Pancreas (tissue), 10 donors: ENCODE measurements at regions not wholly inside any gene's neighbourhood (a gene's known extent, or its start where the extent isn't known, plus 50 kb on each side); places are given as distances from the start of the nearest gene placed in this dataset.

Experiments
- ATAC-seq, 4 donors: fragments of 200-7000 bp; cut with Tn5 transposase; one replicate each; pipeline versions ENCODE4 v1.8.0 to v1.9.1; 2020; ENCODE audit warnings: mild to moderate bottlenecking in 4 of 4, moderate library complexity in 4 of 4
- DNase-seq, 6 donors: peaks; one replicate each; pipeline ENCODE4 v3.0.0-alpha.2; 2020
- FAIRE-seq: peaks from 2 replicates; lab custom pipeline; 2012; peaks lifted over from hg19 to GRCh38; lab: Jason Lieb, UNC
- H3K27ac ChIP-seq, 4 donors: fragments of 200-600 bp; sonication (generic); 1 replicate in 3 of 4; 2 replicates in 1 of 4; pipeline versions ENCODE4 v1.5.0 to v1.8.0; 2020
- H3K27me3 ChIP-seq, 4 donors: fragments of 200-600 bp; one replicate each; pipeline ENCODE4 v1.8.0; 2021
- H3K36me3 ChIP-seq, 3 donors: fragments of 200-600 bp; sonication (generic) in 1 of 3; one replicate each; pipeline versions ENCODE4 v1.5.0 to v1.8.0; 2020 to 2021
- H3K4me1 ChIP-seq, 3 donors: fragments of 200-600 bp; one replicate each; pipeline ENCODE4 v1.8.0; 2021
- H3K4me3 ChIP-seq, 4 donors: fragments of 200-600 bp; sonication (generic) in 2 of 4; one replicate each; pipeline versions ENCODE4 v1.5.0 to v1.8.0; 2020 to 2021
- H3K9me3 ChIP-seq, 4 donors: fragments of 200-600 bp; one replicate each; pipeline ENCODE4 v1.8.0; 2021
- WGBS, 2 donors: extraction: QIAGEN DNeasy Blood & Tissue Kit; methylation state at CpG; one replicate each; pipeline ENCODE4 v1.1.7; 2013; 5-methylcytosine and 5-hydroxymethylcytosine counted together
- intact Hi-C, 3 donors: fragments of 100-400 bp; cut with DNase I; formaldehyde crosslinking; loops; one replicate each; pipeline versions ENCODE4 v1.11.1 to v1.14.2; 2022
- TF ChIP-seq, protein P1 (sequence below), 4 donors: fragments of 200-600 bp; sonication (generic) in 3 of 4; IDR thresholded peaks; one replicate each; pipeline versions ENCODE4 v1.5.0 to v1.8.0; 2021; ENCODE audit warnings: antibody characterized with exemption in 4 of 4
- donor health status: healthy with polysubstance abuse.
- donor health status: DM: no; HTN: no; CAD: no; lungs with moderate emphysema.
- donor health status: DM: no; HTN: no; CAD: no.
- donor health status: control.
- donor health status: control.
- donor health status: Bipolar disorder and iron deficiency.
- donor health status: DM: yes; HTN: yes; CAD: no.
- donor health status: DM: no; HTN: no; CAD: no.
- donor health status: DM: no; HTN: no; CAD: no.
- donor health status: DM: yes; HTN: yes; CAD: no.

DNA sequence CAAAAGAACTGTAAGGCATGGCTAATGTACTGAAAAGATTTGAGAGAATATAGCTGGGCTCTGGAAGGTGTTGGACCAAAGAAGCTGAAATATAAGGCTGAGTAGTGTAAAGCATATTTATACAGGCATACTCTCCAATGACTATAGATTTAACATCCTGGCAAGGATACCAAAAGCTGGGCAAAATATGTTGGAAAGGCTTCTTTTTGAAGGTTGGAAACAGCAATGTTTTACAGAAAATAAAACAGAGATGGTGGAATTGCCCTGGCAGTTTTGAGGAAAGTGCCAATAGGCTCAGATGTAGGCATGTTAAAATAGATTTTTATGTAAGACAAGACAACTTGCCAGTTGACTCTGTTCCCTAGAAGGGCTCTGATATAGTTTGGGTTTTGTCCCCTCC, 184.1 kb upstream of the SHISA6 start:
- ATAC-seq, result no peak
- H3K27ac ChIP-seq, result no peak overlapping the region
- TF ChIP-seq, protein P1, sequence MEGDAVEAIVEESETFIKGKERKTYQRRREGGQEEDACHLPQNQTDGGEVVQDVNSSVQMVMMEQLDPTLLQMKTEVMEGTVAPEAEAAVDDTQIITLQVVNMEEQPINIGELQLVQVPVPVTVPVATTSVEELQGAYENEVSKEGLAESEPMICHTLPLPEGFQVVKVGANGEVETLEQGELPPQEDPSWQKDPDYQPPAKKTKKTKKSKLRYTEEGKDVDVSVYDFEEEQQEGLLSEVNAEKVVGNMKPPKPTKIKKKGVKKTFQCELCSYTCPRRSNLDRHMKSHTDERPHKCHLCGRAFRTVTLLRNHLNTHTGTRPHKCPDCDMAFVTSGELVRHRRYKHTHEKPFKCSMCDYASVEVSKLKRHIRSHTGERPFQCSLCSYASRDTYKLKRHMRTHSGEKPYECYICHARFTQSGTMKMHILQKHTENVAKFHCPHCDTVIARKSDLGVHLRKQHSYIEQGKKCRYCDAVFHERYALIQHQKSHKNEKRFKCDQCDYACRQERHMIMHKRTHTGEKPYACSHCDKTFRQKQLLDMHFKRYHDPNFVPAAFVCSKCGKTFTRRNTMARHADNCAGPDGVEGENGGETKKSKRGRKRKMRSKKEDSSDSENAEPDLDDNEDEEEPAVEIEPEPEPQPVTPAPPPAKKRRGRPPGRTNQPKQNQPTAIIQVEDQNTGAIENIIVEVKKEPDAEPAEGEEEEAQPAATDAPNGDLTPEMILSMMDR (IDR thresholded peaks at IDR 0.05), result no peak
- no peak for DNase-seq
- H3K4me3 ChIP-seq, result no peak overlapping the region
- H3K36me3 ChIP-seq, result no peaks in the 10 kb centered on the region
- FAIRE-seq, result no peak
- H3K9me3 ChIP-seq, result no peaks in the 10 kb centered on the region
- no peaks in the 10 kb centered on the region for H3K27me3 ChIP-seq
- intact Hi-C loops, result no loop called here
- no peaks in the 10 kb centered on the region for H3K4me1 ChIP-seq

DNA sequence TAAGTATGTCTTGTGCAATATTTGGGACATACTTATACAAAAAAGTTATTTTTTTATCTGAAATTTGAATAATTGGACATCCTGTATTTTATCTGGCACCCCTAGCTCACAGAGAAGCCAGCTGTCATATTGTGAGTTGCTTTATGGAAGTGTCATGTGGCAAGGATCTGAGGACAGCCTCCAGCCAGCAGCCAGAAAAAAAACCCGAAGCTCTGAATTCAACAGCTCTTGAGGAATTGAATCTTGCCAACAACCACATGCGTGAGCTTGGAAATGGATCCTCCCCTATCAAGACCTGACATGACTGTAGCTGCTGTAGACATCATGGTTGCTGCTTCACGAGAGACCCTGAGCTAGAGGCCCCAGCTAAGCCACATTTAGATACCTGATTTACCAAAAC, 187.2 kb upstream of the SHISA6 start:
- no peaks in the 10 kb centered on the region for H3K36me3 ChIP-seq
- H3K9me3 ChIP-seq, result no peaks in the 10 kb centered on the region
- TF ChIP-seq, protein P1 (IDR thresholded peaks at IDR 0.05), result no peak
- WGBS, 2 donors, result 60 to 65% methylated on average over 3 of the region's 3 CpGs
- ATAC-seq, result no peak
- H3K27me3 ChIP-seq, result no peaks in the 10 kb centered on the region
- no peak overlapping the region for H3K4me3 ChIP-seq
- no peak for FAIRE-seq
- H3K4me1 ChIP-seq, result no peaks in the 10 kb centered on the region
- intact Hi-C loops, result no loop called here
- no peak for DNase-seq
- H3K27ac ChIP-seq, result no peak overlapping the region

DNA sequence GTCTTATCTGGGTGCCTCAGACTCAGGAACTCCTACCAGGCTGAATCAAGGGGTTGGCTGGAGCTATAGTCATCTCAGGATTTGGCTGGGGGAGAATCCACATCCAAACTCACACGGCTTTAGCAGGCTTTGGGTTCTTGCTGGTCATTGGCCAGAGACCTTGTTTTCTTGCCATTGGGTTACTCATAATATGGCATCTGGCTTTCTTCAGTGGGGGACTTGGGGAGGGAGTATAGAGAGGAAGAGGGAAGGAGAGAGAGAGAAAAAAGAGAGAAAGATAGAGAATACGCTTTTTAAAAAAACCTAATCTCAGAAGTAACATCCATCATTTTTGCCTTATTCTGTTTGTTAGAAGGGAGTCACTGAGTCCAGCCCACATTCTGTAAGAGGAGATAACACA, 191.5 kb upstream of the SHISA6 start:
- TF ChIP-seq, protein P1 (IDR thresholded peaks at IDR 0.05), result no peak
- WGBS, 2 donors, result 62 to 68% methylated on average over 2 of the region's 2 CpGs
- FAIRE-seq, result no peak
- Histone ChIP-seq H3K4me1 (no peaks in the 10 kb centered on the region), H3K27me3 (no peaks in the 10 kb centered on the region), H3K9me3 (no peaks in the 10 kb centered on the region), H3K27ac (no peak overlapping the region), H3K4me3 (no peak overlapping the region), H3K36me3 (no peaks in the 10 kb centered on the region)
- intact Hi-C loops, result no loop called here
- ATAC-seq, result no peak
- no peak for DNase-seq

DNA sequence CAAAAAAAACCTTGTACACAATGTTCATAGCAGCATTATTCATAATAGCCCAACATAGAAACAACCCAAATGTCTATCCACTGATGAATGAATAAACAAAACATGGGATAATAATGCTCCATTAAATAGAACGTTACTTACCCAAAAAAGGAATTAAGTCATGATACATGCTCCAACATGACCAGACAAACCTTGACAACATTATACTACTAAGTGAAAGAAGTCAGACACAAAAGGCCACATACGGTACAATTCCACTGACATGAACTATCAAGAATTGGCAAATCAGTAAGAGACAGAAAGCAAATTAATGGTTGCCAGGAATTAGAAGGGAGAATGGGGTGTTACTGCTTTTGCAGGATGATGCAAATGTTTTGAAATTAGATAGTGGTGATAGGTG, 193.8 kb upstream of the SHISA6 start:
- FAIRE-seq (no peak), ATAC-seq (no peak), DNase-seq (no peak)
- H3K27me3 ChIP-seq, result no peaks in the 10 kb centered on the region
- TF ChIP-seq, protein P1 (IDR thresholded peaks at IDR 0.05), result no peak
- no peaks in the 10 kb centered on the region for H3K9me3 ChIP-seq
- H3K4me1 ChIP-seq, result no peaks in the 10 kb centered on the region
- H3K27ac ChIP-seq, result no peak overlapping the region
- no peaks in the 10 kb centered on the region for H3K36me3 ChIP-seq
- H3K4me3 ChIP-seq, result no peak overlapping the region
- intact Hi-C loops, result no loop called here
- WGBS, 2 donors, result 61 to 75% methylated on average over 2 of the region's 2 CpGs

DNA sequence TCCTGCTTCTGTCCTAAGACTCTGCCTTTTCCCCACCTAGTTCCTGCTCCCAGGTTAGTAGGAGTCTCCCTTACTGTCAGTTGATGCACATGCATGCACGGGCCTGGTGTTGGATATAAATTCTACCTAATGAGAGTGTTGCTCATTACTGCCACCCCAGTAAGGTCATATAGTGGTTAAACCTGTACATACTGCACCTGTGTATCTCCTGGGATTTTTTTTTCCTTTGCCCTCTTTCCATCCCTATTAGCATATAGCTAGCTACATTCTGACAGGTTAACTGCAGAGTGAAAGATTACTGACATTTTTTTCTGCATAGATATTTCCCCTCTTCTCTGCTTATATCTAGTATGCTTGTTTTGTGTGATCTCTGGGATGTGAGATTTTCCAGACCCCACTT, 201.5 kb upstream of the PIRT start:
- FAIRE-seq, result no peak

More for the DNA sequence above, 201.5 kb upstream of the PIRT start:
- ATAC-seq, result no peak
- DNase-seq, result no peak
- Histone ChIP-seq H3K27me3 (no peaks in the 10 kb centered on the region), H3K4me1 (no peaks in the 10 kb centered on the region), H3K9me3 (no peaks in the 10 kb centered on the region), H3K4me3 (no peak overlapping the region), H3K27ac (no peak overlapping the region), H3K36me3 (no peaks in the 10 kb centered on the region)
- TF ChIP-seq, protein P1 (IDR thresholded peaks at IDR 0.05), result no peak
- intact Hi-C loops, result no loop called here
- 59 to 64% methylated on average over 1 of the region's 1 CpG for WGBS, 2 donors
